GM12864 (cell line): ENCODE measurements at regions not wholly inside any gene's neighbourhood (a gene's known extent, or its start where the extent isn't known, plus 50 kb on each side); places are given as distances from the start of the nearest gene placed in this dataset.

Experiments
- DNase-seq: peaks from one replicate; pipeline ENCODE4 v3.0.0-alpha.2; 2011; ENCODE audit warnings: low read depth
- H3K4me3 ChIP-seq: 2 replicates; pipeline ENCODE4 v1.5.1; 2011; ENCODE audit warnings: mild to moderate bottlenecking, low read depth, low read length, control low read depth
- CTCF ChIP-seq: IDR thresholded peaks from 2 replicates; pipeline ENCODE4 v1.5.1; 2011; ENCODE audit warnings: low read depth, mild to moderate bottlenecking, moderate library complexity, low read length, control low read depth, inconsistent platforms; ENCODE audit errors: missing control alignments

- no peak for TF ChIP-seq CTCF
- H3K4me3 ChIP-seq = no peak overlapping the region
- DNase-seq = no peak
These were observed 225.0 kb downstream of the COX7B2 start for GRCh38 chr4:46684041-46684440.

GRCh38 chr4:46676364-46676763, 232.7 kb downstream of the COX7B2 start:
- DNase-seq = no peak
- TF ChIP-seq CTCF = no peak
- H3K4me3 ChIP-seq = no peak overlapping the region

- DNase-seq = no peak
- no peak overlapping the region for H3K4me3 ChIP-seq
- no peak for TF ChIP-seq CTCF
These were observed 234.7 kb downstream of the COX7B2 start for GRCh38 chr4:46674326-46674725.

- H3K4me3 ChIP-seq = no peak overlapping the region
- DNase-seq = no peak
- TF ChIP-seq CTCF = no peak
These were observed 241.3 kb downstream of the COX7B2 start for GRCh38 chr4:46667790-46668189.

- no peak for DNase-seq
- no peak overlapping the region for H3K4me3 ChIP-seq
- TF ChIP-seq CTCF = no peak
These were observed 253.0 kb downstream of the COX7B2 start for GRCh38 chr4:46656071-46656470.

- DNase-seq = no peak
- no peak overlapping the region for H3K4me3 ChIP-seq
- TF ChIP-seq CTCF = no peak
These were observed 255.2 kb downstream of the COX7B2 start for GRCh38 chr4:46653842-46654241.

- DNase-seq = no peak
- no peak for TF ChIP-seq CTCF
- H3K4me3 ChIP-seq = no peak overlapping the region
These were observed 259.5 kb upstream of the GABRA2 start for GRCh38 chr4:46649390-46649789.
